GM21423 (cell line): ENCODE measurements at regions not wholly inside any gene's neighbourhood (a gene's known extent, or its start where the extent isn't known, plus 50 kb on each side); places are given as distances from the start of the nearest gene placed in this dataset.

Experiments used
- ATAC-seq: cut with Tn5 transposase; IDR thresholded peaks from one replicate; pipeline ENCODE4 v1.9.1; 2021; ENCODE audit warnings: mild to moderate bottlenecking, moderate library complexity; ENCODE audit not compliant: unreplicated experiment

- no peak for ATAC-seq
Measured at GRCh38 chr4:54992266-54992665, 133.1 kb downstream of the KDR start.

GRCh38 chr4:54988655-54989054 is 136.7 kb downstream of the KDR start:
- no peak for ATAC-seq

- ATAC-seq = no peak
Measured at GRCh38 chr4:54986095-54986846, 139.1 kb downstream of the KDR start.

- no peak for ATAC-seq
Measured at GRCh38 chr4:54976682-54977081, 148.7 kb downstream of the KDR start.

GRCh38 chr4:54976031-54976430 is 149.4 kb downstream of the KDR start:
- ATAC-seq = no peak

GRCh38 chr4:54973784-54974183 is 151.6 kb downstream of the KDR start:
- ATAC-seq = no peak

GRCh38 chr4:54971474-54971950 is 153.9 kb downstream of the KDR start:
- no peak for ATAC-seq

GRCh38 chr4:54967289-54967688 is 158.1 kb downstream of the KDR start:
- ATAC-seq = no peak

- no peak for ATAC-seq
Measured at GRCh38 chr4:54961357-54961975, 163.9 kb downstream of the KDR start.

GRCh38 chr4:54959651-54960116 is 165.7 kb downstream of the KDR start:
- no peak for ATAC-seq

- no peak for ATAC-seq
Measured at GRCh38 chr4:54959131-54959530, 166.3 kb downstream of the KDR start.

- no peak for ATAC-seq
Measured at GRCh38 chr4:54958236-54958635, 167.2 kb downstream of the KDR start.

- no peak for ATAC-seq
Measured at GRCh38 chr4:54954656-54955388, 170.6 kb downstream of the KDR start.

GRCh38 chr4:54946741-54947140 is 178.7 kb downstream of the KDR start:
- ATAC-seq = no peak

- no peak for ATAC-seq
Measured at GRCh38 chr4:54945838-54946237, 179.6 kb downstream of the KDR start.

GRCh38 chr4:54942721-54943120 is 182.7 kb downstream of the KDR start:
- no peak for ATAC-seq

- peak; percentile 84 for ATAC-seq
Measured at GRCh38 chr4:54941994-54942552, 183.3 kb downstream of the KDR start.

GRCh38 chr4:54940996-54941865 is 184.2 kb downstream of the KDR start:
- no peak for ATAC-seq

- no peak for ATAC-seq
Measured at GRCh38 chr4:54937501-54937900, 187.9 kb downstream of the KDR start.

- ATAC-seq = no peak
Measured at GRCh38 chr4:54933579-54933978, 191.8 kb downstream of the KDR start.
